ENCODE measurements at regions not wholly inside any gene's neighbourhood (a gene's known extent, or its start where the extent isn't known, plus 50 kb on each side); places are given as distances from the start of the nearest gene placed in this dataset.

GRCh38 chr1:230565141-230565540, 77.1 kb upstream of the COG2 start:
- peaks cover 20% of the 10 kb centered on the region for H3K4me1 Mint-ChIP-seq (ENCODE audit: low read depth, unreplicated experiment)
- H3K4me2 ChIP-seq (ENCODE audit: low read length) = no peak overlapping the region
- no peaks in the 10 kb centered on the region for H3K36me3 ChIP-seq (ENCODE audit: insufficient read depth, low read length)
- H3K27ac ChIP-seq (ENCODE audit: low read depth, low read length) = no peak overlapping the region
- H3K27me3 Mint-ChIP-seq (ENCODE audit: low read depth, unreplicated experiment) = peaks cover 22% of the 10 kb centered on the region
- H3K27me3 ChIP-seq (ENCODE audit: insufficient read depth, low read length) = peaks cover 20% of the 10 kb centered on the region
- no peak for DNase-seq (ENCODE audit: low read depth)
- no peaks in the 10 kb centered on the region for H3K4me1 ChIP-seq (ENCODE audit: insufficient read depth, low read length)
- no peaks in the 10 kb centered on the region for H4K20me1 ChIP-seq (ENCODE audit: insufficient read depth, low read length)
- no peak overlapping the region for H2AFZ ChIP-seq (ENCODE audit: low read depth, low read length)
- no peak overlapping the region for H3K4me3 Mint-ChIP-seq (ENCODE audit: unreplicated experiment)
- peaks cover 2% of the 10 kb centered on the region for H3K36me3 Mint-ChIP-seq (ENCODE audit: low read depth, unreplicated experiment)
- H3K27ac Mint-ChIP-seq (ENCODE audit: unreplicated experiment) = no peak overlapping the region
- H3K9ac ChIP-seq (ENCODE audit: low read length) = no peak overlapping the region
- no peaks in the 10 kb centered on the region for H3K9me3 ChIP-seq (ENCODE audit: insufficient read depth, low read depth, low read length)
- H3K9me3 Mint-ChIP-seq (ENCODE audit: unreplicated experiment) = peaks cover 5% of the 10 kb centered on the region
- no peak for FAIRE-seq
- no peak overlapping the region for H3K4me3 ChIP-seq (ENCODE audit: insufficient read depth, low read depth, low read length)
- TF ChIP-seq CTCF (IDR thresholded peaks at IDR 0.05; ENCODE audit: insufficient read depth, low read depth, low read length) (no peak), EZH2 (IDR thresholded peaks at IDR 0.05; ENCODE audit: insufficient read depth, low read length) (no peak)
- no peaks in the 10 kb centered on the region for H3K79me2 ChIP-seq (ENCODE audit: insufficient read depth, low read length)

GRCh38 chr1:230563591-230563990, 78.7 kb upstream of the COG2 start:
- no peak overlapping the region for H2AFZ ChIP-seq (ENCODE audit: low read depth, low read length)
- peaks cover 4% of the 10 kb centered on the region for H3K9me3 Mint-ChIP-seq (ENCODE audit: unreplicated experiment)
- no peak overlapping the region for H3K4me2 ChIP-seq (ENCODE audit: low read length)
- no peak overlapping the region for H3K9ac ChIP-seq (ENCODE audit: low read length)
- no peaks in the 10 kb centered on the region for H3K9me3 ChIP-seq (ENCODE audit: insufficient read depth, low read depth, low read length)
- H3K27ac Mint-ChIP-seq (ENCODE audit: unreplicated experiment) = no peak overlapping the region
- H3K4me1 Mint-ChIP-seq (ENCODE audit: low read depth, unreplicated experiment) = peaks cover 18% of the 10 kb centered on the region
- H3K36me3 ChIP-seq (ENCODE audit: insufficient read depth, low read length) = no peaks in the 10 kb centered on the region
- no peak for TF ChIP-seq EZH2 (IDR thresholded peaks at IDR 0.05; ENCODE audit: insufficient read depth, low read length)
- no peak for TF ChIP-seq CTCF (IDR thresholded peaks at IDR 0.05; ENCODE audit: insufficient read depth, low read depth, low read length)
- peaks cover 24% of the 10 kb centered on the region for H3K27me3 ChIP-seq (ENCODE audit: insufficient read depth, low read length)
- no peak overlapping the region for H3K27ac ChIP-seq (ENCODE audit: low read depth, low read length)
- H3K4me3 ChIP-seq (ENCODE audit: insufficient read depth, low read depth, low read length) = no peak overlapping the region
- H3K27me3 Mint-ChIP-seq (ENCODE audit: low read depth, unreplicated experiment) = peaks cover 28% of the 10 kb centered on the region
- H4K20me1 ChIP-seq (ENCODE audit: insufficient read depth, low read length) = no peaks in the 10 kb centered on the region
- H3K36me3 Mint-ChIP-seq (ENCODE audit: low read depth, unreplicated experiment) = peaks cover 2% of the 10 kb centered on the region
- H3K4me1 ChIP-seq (ENCODE audit: insufficient read depth, low read length) = no peaks in the 10 kb centered on the region
- no peaks in the 10 kb centered on the region for H3K79me2 ChIP-seq (ENCODE audit: insufficient read depth, low read length)
- no peak overlapping the region for H3K4me3 Mint-ChIP-seq (ENCODE audit: unreplicated experiment)
- FAIRE-seq (no peak), DNase-seq (ENCODE audit: low read depth) (no peak)

GRCh38 chr1:230561570-230561969, 80.7 kb upstream of the COG2 start:
- Histone ChIP-seq H3K9ac (ENCODE audit: low read length) (no peak overlapping the region), H3K36me3 (ENCODE audit: insufficient read depth, low read length) (no peaks in the 10 kb centered on the region), H2AFZ (ENCODE audit: low read depth, low read length) (no peak overlapping the region), H3K4me3 (ENCODE audit: insufficient read depth, low read depth, low read length) (no peak overlapping the region), H3K27ac (ENCODE audit: low read depth, low read length) (no peak overlapping the region), H3K4me1 (ENCODE audit: insufficient read depth, low read length) (no peaks in the 10 kb centered on the region), H4K20me1 (ENCODE audit: insufficient read depth, low read length) (no peaks in the 10 kb centered on the region), H3K79me2 (ENCODE audit: insufficient read depth, low read length) (no peaks in the 10 kb centered on the region), H3K27me3 (ENCODE audit: insufficient read depth, low read length) (peaks cover 26% of the 10 kb centered on the region), H3K9me3 (ENCODE audit: insufficient read depth, low read depth, low read length) (no peaks in the 10 kb centered on the region), H3K4me2 (ENCODE audit: low read length) (no peak overlapping the region)
- Mint-ChIP-seq H3K4me1 (ENCODE audit: low read depth, unreplicated experiment) (peaks cover 6% of the 10 kb centered on the region), H3K36me3 (ENCODE audit: low read depth, unreplicated experiment) (peaks cover 2% of the 10 kb centered on the region), H3K4me3 (ENCODE audit: unreplicated experiment) (no peak overlapping the region), H3K27ac (ENCODE audit: unreplicated experiment) (no peak overlapping the region), H3K27me3 (ENCODE audit: low read depth, unreplicated experiment) (peaks cover 33% of the 10 kb centered on the region), H3K9me3 (ENCODE audit: unreplicated experiment) (peaks cover 3% of the 10 kb centered on the region)
- DNase-seq (ENCODE audit: low read depth) (no peak), FAIRE-seq (no peak)
- no peak for TF ChIP-seq CTCF (IDR thresholded peaks at IDR 0.05; ENCODE audit: insufficient read depth, low read depth, low read length)
- no peak for TF ChIP-seq EZH2 (IDR thresholded peaks at IDR 0.05; ENCODE audit: insufficient read depth, low read length)
